Esophagus squamous epithelium (tissue), 4 donors: ENCODE measurements at regions not wholly inside any gene's neighbourhood (a gene's known extent, or its start where the extent isn't known, plus 50 kb on each side); places are given as distances from the start of the nearest gene placed in this dataset.

Source experiments
- CTCF ChIP-seq, 6 experiments: fragments of 450-650 bp in 4 of 6; fragments of 200-600 bp in 2 of 6; sonication (generic) in 2 of 6; IDR thresholded peaks; one replicate each; pipeline ENCODE4 v1.5.1; 2016 to 2019; ENCODE audit warnings: antibody characterized with exemption in 6 of 6, mild to moderate bottlenecking in 4 of 6, moderate library complexity in 4 of 6
- POLR2A ChIP-seq, 4 donors: fragments of 450-650 bp; IDR thresholded peaks; one replicate each; pipeline ENCODE4 v1.6.1; 2017; ENCODE audit warnings: antibody characterized with exemption in 4 of 4, mild to moderate bottlenecking in 4 of 4, moderate library complexity in 3 of 4

DNA sequence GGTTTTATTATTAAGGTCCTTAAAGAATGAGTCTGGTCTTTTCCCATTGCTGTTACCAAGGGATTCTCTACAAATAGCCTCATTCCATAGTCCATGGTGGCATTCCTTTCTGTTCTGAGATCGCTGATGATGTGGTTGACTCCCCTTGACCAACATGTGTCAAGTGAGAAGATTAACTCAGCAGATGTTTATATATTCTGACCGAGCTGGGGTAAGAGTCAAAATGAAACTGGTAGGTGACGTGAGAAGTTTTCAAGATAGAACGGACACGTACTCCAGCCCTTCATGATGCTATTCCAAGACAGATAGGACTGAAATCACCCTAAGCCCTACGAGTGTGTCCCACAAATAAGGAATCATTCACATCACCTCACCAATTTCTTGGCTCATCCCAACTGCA, 155.5 kb upstream of the WWC1 start:
- TF ChIP-seq POLR2A (IDR thresholded peaks at IDR 0.05): no peak
- TF ChIP-seq CTCF (IDR thresholded peaks at IDR 0.05): no peak
